Esophagus muscularis mucosa (tissue), 4 donors: ENCODE measurements at regions not wholly inside any gene's neighbourhood (a gene's known extent, or its start where the extent isn't known, plus 50 kb on each side); places are given as distances from the start of the nearest gene placed in this dataset.

Experiments used
- DNase-seq: peaks from one replicate; pipeline ENCODE4 v3.0.0-alpha.2; 2017; ENCODE audit errors: extremely low spot score
- H3K27ac ChIP-seq, 4 donors: fragments of 200-600 bp; sonication (generic); replicated peaks in 1 of 4; 1 replicate in 3 of 4; 2 replicates in 1 of 4; pipeline ENCODE4 v1.5.1; 2016 to 2019; ENCODE audit warnings: mild to moderate bottlenecking in 1 of 4
- H3K27me3 ChIP-seq, 4 donors: fragments of 200-600 bp; sonication (generic); one replicate each; pipeline versions ENCODE4 v1.5.1 to v1.6.0; 2016 to 2019
- H3K36me3 ChIP-seq, 4 donors: fragments of 200-600 bp; sonication (generic); one replicate each; pipeline ENCODE4 v1.5.1; 2016 to 2019
- H3K4me1 ChIP-seq, 4 donors: fragments of 200-600 bp; sonication (generic); one replicate each; pipeline ENCODE4 v1.5.1; 2016 to 2019
- H3K4me3 ChIP-seq, 4 donors: fragments of 200-600 bp; sonication (generic); 1 replicate in 2 of 4; 2 replicates in 2 of 4; pipeline ENCODE4 v1.5.1; 2016 to 2019; ENCODE audit warnings: mild to moderate bottlenecking in 4 of 4, moderate library complexity in 1 of 4
- H3K9me3 ChIP-seq, 4 donors: fragments of 200-600 bp; sonication (generic); 1 replicate in 3 of 4; 2 replicates in 1 of 4; pipeline ENCODE4 v1.5.1; 2016 to 2019
- EP300 ChIP-seq: sonication (generic); formaldehyde crosslinking; IDR thresholded peaks from one replicate; pipeline ENCODE4 v1.6.1; 2017; ENCODE audit warnings: antibody characterized with exemption
- POLR2A ChIP-seq: fragments of 450-650 bp; IDR thresholded peaks from one replicate; pipeline ENCODE4 v1.6.1; 2017; ENCODE audit warnings: antibody characterized with exemption, moderate library complexity, mild to moderate bottlenecking, low read depth
- POLR2AphosphoS5 ChIP-seq, 2 donors: sonication (generic); formaldehyde crosslinking; IDR thresholded peaks; one replicate each; pipeline ENCODE4 v1.6.1; 2017; ENCODE audit warnings: antibody characterized with exemption in 2 of 2
- WGBS: methylation state at CpG from one replicate; pipeline ENCODE4 v1.1.5; 2018; 5-methylcytosine and 5-hydroxymethylcytosine counted together
- intact Hi-C: fragments of 100-400 bp; cut with DNase I; formaldehyde crosslinking; loops from one replicate; pipeline ENCODE4 v1.15.1; 2023
- TF ChIP-seq, protein P1 (sequence below), 3 experiments: fragments of 200-600 bp in 2 of 3; fragments of 450-650 bp in 1 of 3; sonication (generic) in 2 of 3; IDR thresholded peaks; one replicate each; pipeline ENCODE4 v1.5.1; 2017 to 2019; ENCODE audit warnings: antibody characterized with exemption in 3 of 3, mild to moderate bottlenecking in 2 of 3, moderate library complexity in 1 of 3

DNA sequence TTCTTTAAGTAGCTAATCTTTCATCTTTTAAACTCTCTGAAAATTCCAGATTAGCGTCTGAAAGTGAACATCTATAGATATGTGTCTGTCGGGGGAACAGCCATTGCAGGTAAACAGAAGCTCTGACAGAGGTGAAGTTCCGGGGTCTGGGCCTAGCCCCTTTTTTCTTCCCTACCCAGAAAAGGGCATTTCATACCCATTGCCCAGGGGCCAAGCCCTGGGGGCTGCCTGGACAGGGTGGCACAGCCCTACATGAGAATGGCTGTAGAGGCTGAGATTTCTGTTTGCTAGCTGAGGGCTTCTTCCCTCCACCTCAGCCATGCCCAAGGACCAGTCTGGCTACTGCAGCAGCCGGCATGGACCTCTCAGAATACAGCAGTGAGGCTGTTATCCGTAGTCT, 327.0 kb upstream of the PLET1 start:
- H3K36me3 ChIP-seq: no peaks in the 10 kb centered on the region
- H3K9me3 ChIP-seq: no peaks in the 10 kb centered on the region
- TF ChIP-seq POLR2A: no peak
- TF ChIP-seq, protein P1, sequence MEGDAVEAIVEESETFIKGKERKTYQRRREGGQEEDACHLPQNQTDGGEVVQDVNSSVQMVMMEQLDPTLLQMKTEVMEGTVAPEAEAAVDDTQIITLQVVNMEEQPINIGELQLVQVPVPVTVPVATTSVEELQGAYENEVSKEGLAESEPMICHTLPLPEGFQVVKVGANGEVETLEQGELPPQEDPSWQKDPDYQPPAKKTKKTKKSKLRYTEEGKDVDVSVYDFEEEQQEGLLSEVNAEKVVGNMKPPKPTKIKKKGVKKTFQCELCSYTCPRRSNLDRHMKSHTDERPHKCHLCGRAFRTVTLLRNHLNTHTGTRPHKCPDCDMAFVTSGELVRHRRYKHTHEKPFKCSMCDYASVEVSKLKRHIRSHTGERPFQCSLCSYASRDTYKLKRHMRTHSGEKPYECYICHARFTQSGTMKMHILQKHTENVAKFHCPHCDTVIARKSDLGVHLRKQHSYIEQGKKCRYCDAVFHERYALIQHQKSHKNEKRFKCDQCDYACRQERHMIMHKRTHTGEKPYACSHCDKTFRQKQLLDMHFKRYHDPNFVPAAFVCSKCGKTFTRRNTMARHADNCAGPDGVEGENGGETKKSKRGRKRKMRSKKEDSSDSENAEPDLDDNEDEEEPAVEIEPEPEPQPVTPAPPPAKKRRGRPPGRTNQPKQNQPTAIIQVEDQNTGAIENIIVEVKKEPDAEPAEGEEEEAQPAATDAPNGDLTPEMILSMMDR (IDR thresholded peaks at IDR 0.05): no peak
- no peak for TF ChIP-seq POLR2AphosphoS5 (IDR thresholded peaks at IDR 0.05)
- no peak for TF ChIP-seq EP300
- H3K27me3 ChIP-seq: no peaks in the 10 kb centered on the region
- peaks cover 5 to 47% (median 22%) of the 10 kb centered on the region in 4 donors for H3K4me1 ChIP-seq
- DNase-seq: peak; percentile 78
- H3K4me3 ChIP-seq: no peak overlapping the region
- 75% methylated on average over 5 of the region's 5 CpGs for WGBS
- intact Hi-C loops: loop anchor here (1.0 to 10.0 kb wide), 5 partner anchors 210 to 701 kb away; partner anchors contain the start of gene NCAM1
- H3K27ac ChIP-seq: no peak overlapping the region

DNA sequence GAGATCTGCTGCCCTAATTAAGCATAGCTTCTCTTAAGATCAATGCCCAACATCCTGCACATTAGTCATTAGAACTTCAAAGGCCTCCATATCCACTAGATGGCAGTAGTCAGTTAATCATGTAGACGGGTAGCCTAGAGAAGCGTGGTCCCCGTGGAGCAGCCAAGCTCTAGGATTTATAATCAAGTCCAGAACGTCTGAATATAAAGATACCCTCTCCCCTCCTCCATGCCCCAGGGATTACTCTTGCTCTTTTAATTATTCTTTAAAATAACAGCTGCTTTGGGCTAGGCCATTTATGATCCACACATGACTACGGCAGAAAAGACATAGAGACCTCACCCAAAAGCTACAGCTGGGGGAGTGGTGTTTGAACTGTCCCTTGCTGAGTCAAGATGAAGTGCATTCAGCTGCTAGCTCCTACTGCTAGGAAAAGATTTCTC, 327.6 kb upstream of the PLET1 start:
- TF ChIP-seq, protein P1 (IDR thresholded peaks at IDR 0.05): peak; percentile 69 to 77 (median 76)
- TF ChIP-seq POLR2AphosphoS5 (IDR thresholded peaks at IDR 0.05): no peak
- WGBS: 7% methylated on average over 5 of the region's 5 CpGs
- Histone ChIP-seq H3K4me1 (peaks cover 3 to 42% (median 17%) of the 10 kb centered on the region in 4 donors), H3K4me3 (no peak overlapping the region), H3K27me3 (no peaks in the 10 kb centered on the region), H3K36me3 (no peaks in the 10 kb centered on the region), H3K27ac (peak overlapping the region in 2 of 4 donors; percentile 32 to 49), H3K9me3 (no peaks in the 10 kb centered on the region)
- intact Hi-C loops: loop anchor here (1.0 to 10.0 kb wide), 5 partner anchors 209 to 701 kb away; partner anchors contain the start of gene NCAM1
- DNase-seq: peak; percentile 92

DNA sequence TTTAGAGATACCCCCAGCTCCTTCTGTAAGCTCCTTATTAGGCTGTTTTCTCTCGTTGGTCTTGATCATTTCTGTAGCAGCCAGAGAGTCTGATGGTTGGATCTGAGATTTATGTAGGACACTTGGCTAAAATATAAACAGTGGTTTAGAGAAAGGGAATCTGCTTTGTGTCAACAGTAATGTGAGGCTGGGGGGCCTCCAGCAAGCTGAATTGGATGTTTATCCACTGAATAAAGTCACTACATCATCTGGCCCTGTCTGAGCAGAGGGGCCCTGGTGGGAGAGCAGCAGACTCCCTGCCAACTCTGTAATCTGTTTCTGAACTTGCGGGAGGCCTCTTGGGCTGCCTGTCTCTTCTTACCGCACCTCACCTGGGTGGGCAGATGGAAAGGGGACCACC, 328.5 kb upstream of the PLET1 start:
- H3K9me3 ChIP-seq: no peaks in the 10 kb centered on the region
- H3K27me3 ChIP-seq: no peaks in the 10 kb centered on the region
- H3K27ac ChIP-seq: peak overlapping the region in 2 of 4 donors; percentile 12 to 24
- H3K36me3 ChIP-seq: no peaks in the 10 kb centered on the region
- DNase-seq: peak; percentile 82
- intact Hi-C loops: loop anchor here (2.0 to 10.0 kb wide), 4 partner anchors 208 to 700 kb away; partner anchors contain the start of gene NCAM1
- H3K4me1 ChIP-seq: peaks cover 3 to 39% (median 16%) of the 10 kb centered on the region in 4 donors
- WGBS: 28% methylated on average over 3 of the region's 3 CpGs
- TF ChIP-seq EP300: no peak
- TF ChIP-seq, protein P1 (IDR thresholded peaks at IDR 0.05): no peak
- TF ChIP-seq POLR2A: no peak
- no peak for TF ChIP-seq POLR2AphosphoS5 (IDR thresholded peaks at IDR 0.05)
- no peak overlapping the region for H3K4me3 ChIP-seq

DNA sequence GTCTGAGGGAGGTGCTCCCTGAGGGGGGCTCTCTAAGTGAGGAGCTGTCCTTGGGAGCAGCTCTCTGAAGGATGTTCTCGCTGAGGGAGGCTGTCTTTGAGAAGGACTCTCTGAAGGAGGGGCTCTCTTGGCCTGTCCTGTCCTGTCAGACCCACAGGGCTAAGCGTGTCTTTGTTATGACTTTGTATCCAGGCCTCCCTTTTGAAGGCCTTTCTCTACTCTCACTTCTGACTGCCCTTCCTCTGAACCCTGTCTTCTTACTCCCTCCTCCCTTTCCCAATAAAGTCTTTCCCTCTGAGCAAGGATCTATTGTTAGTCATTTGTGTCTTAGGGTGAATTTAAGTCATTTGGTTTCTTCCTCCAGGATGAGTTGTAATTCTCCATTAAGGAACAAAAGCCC, 330.1 kb upstream of the PLET1 start:
- Histone ChIP-seq H3K27me3 (no peaks in the 10 kb centered on the region), H3K27ac (peak overlapping the region in 2 of 4 donors; percentile 7 to 58), H3K9me3 (no peaks in the 10 kb centered on the region), H3K4me1 (peaks cover 3 to 39% (median 16%) of the 10 kb centered on the region in 4 donors), H3K36me3 (no peaks in the 10 kb centered on the region), H3K4me3 (no peak overlapping the region)
- TF ChIP-seq POLR2AphosphoS5 (IDR thresholded peaks at IDR 0.05) (no peak), EP300 (no peak), POLR2A (no peak)
- TF ChIP-seq, protein P1 (IDR thresholded peaks at IDR 0.05): no peak
- DNase-seq: no peak
- intact Hi-C loops: no loop called here
- WGBS: 78% methylated on average over 2 of the region's 2 CpGs

DNA sequence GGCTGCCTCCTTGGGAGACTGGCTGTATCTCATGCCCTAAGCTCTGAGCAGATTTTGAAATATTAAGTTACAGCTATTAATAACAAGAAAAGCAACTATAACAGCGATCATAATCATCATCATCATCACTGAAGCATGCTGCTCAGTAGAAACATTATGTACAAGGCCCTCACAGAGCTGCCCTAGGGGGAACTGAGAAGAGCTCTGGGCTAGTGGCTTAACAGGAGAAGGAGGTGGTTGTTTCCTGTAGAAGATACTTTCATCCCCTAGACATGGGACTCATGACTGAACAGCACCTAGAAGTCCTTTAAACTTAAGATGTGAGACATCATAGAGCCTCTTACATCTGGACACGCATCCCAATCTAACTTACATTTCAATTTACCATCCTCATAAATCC, 332.8 kb upstream of the PLET1 start:
- H3K27me3 ChIP-seq: no peaks in the 10 kb centered on the region
- DNase-seq: no peak
- H3K27ac ChIP-seq: no peak overlapping the region
- no peak overlapping the region for H3K4me3 ChIP-seq
- peaks cover under 1 to 34% (median 11%) of the 10 kb centered on the region in 4 donors for H3K4me1 ChIP-seq
- H3K36me3 ChIP-seq: no peaks in the 10 kb centered on the region
- intact Hi-C loops: no loop called here
- WGBS: 91% methylated on average over 2 of the region's 2 CpGs
- H3K9me3 ChIP-seq: no peaks in the 10 kb centered on the region
- TF ChIP-seq, protein P1 (IDR thresholded peaks at IDR 0.05): no peak
- TF ChIP-seq EP300 (no peak), POLR2A (no peak), POLR2AphosphoS5 (IDR thresholded peaks at IDR 0.05) (no peak)
